PC-9 (cell line): ENCODE measurements at regions not wholly inside any gene's neighbourhood (a gene's known extent, or its start where the extent isn't known, plus 50 kb on each side); places are given as distances from the start of the nearest gene placed in this dataset.

Experiments
- BruUV-seq: library from RNA; stranded (reverse); fragments of 400-500 nt; replicated peaks from 2 replicates; lab custom pipeline; 2021; lab: Mats Ljungman, UMichigan
- CTCF ChIA-PET: fragments of 300-600 bp; sonication (Branson Sonifier 250); formaldehyde crosslinking; loops from one replicate; lab custom pipeline; 2022; ENCODE audit warnings: antibody characterized with exemption; lab: Charles Lee
- POLR2A ChIA-PET: fragments of 300-600 bp; sonication (Branson Sonifier 250); formaldehyde crosslinking; loops from one replicate; lab custom pipeline; 2022; ENCODE audit warnings: antibody characterized with exemption; ENCODE audit not compliant: unreplicated experiment; lab: Charles Lee
- DNase-seq, 2 experiments: peaks; one replicate each; pipeline versions ENCODE4 v3.0.0 to v3.0.0-alpha.2; 2015 to 2022; ENCODE audit warnings: mixed read lengths in 1 of 2
- H2AFZ ChIP-seq: fragments of 200-600 bp; sonication (generic); 2 replicates; pipeline ENCODE4 v1.8.1; 2017; ENCODE audit warnings: antibody characterized with exemption
- H3F3A ChIP-seq: fragments of 200-600 bp; sonication (generic); 2 replicates; pipeline ENCODE4 v1.8.1; 2017; ENCODE audit warnings: antibody characterized with exemption, mild to moderate bottlenecking, low read depth; ENCODE audit not compliant: insufficient read depth
- H3K27ac ChIP-seq: fragments of 200-600 bp; sonication (generic); 2 replicates; pipeline ENCODE4 v1.6.1; 2016; ENCODE audit warnings: mixed run types
- H3K27me3 ChIP-seq: fragments of 200-600 bp; sonication (generic); 2 replicates; pipeline ENCODE4 v1.6.1; 2016; ENCODE audit warnings: low read depth, mixed run types; ENCODE audit not compliant: insufficient read depth
- H3K36me3 ChIP-seq: fragments of 200-600 bp; sonication (generic); 2 replicates; pipeline ENCODE4 v1.6.1; 2016; ENCODE audit warnings: low read depth, mixed run types
- H3K4me1 ChIP-seq: fragments of 200-600 bp; sonication (generic); replicated peaks from 2 replicates; pipeline ENCODE4 v1.6.1; 2016; ENCODE audit warnings: mixed run types; ENCODE audit not compliant: insufficient read depth
- H3K4me2 ChIP-seq: fragments of 200-600 bp; sonication (generic); 2 replicates; pipeline ENCODE4 v1.6.1; 2017; ENCODE audit warnings: mixed run types
- H3K4me3 ChIP-seq: fragments of 200-600 bp; sonication (generic); 2 replicates; pipeline ENCODE4 v1.6.1; 2016; ENCODE audit warnings: mixed run types
- H3K79me2 ChIP-seq: fragments of 200-600 bp; sonication (generic); 2 replicates; pipeline ENCODE4 v1.6.1; 2017; ENCODE audit warnings: low read depth, mixed run types
- H3K9me2 ChIP-seq: fragments of 200-600 bp; sonication (generic); 2 replicates; pipeline ENCODE4 v1.8.1; 2017; ENCODE audit warnings: mild to moderate bottlenecking; ENCODE audit not compliant: insufficient read depth
- H3K9me3 ChIP-seq: fragments of 200-600 bp; sonication (generic); 2 replicates; pipeline ENCODE4 v1.8.1; 2016; ENCODE audit warnings: low read depth; ENCODE audit not compliant: insufficient read depth
- H4K20me1 ChIP-seq: fragments of 200-600 bp; sonication (generic); 2 replicates; pipeline ENCODE4 v1.8.1; 2017; ENCODE audit not compliant: insufficient read depth
- EZH2 ChIP-seq: fragments of 200-600 bp; sonication (generic); IDR thresholded peaks from 2 replicates; pipeline ENCODE4 v1.8.0; 2017; ENCODE audit warnings: antibody characterized with exemption, low read depth
- intact Hi-C: fragments of 100-400 bp; cut with micrococcal nuclease; formaldehyde crosslinking; loops from one replicate; pipeline ENCODE4 v1.10.0; 2022; ENCODE audit not compliant: unreplicated experiment
- TF ChIP-seq, protein P1 (sequence below): fragments of 200-600 bp; sonication (generic); conservative IDR thresholded peaks from 2 replicates; pipeline ENCODE4 v1.6.1; 2017; ENCODE audit warnings: mixed run types, antibody characterized with exemption, mild to moderate bottlenecking, moderate library complexity

DNA sequence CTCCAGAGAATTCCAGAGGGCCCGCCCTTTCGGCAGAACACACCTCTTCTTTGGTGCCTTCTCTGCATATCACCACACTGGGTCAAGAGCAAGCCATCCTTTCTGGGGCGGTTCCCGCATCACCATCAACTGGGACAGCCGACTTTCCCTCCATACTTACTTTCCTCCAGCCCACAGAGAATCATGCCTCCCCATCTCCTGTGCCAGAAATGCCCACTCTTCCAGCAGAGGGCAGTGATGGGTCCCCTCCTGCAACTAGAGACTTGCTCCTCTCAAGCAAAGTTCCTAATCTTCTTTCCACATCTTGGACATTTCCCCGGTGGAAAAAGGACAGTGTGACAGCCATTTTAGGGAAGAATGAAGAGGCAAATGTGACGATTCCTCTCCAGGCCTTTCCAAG, 157.7 kb downstream of the C11orf91 start:
- peak in 1 of 2 experiments; percentile 58 for DNase-seq
- ChIA-PET POLR2A (no interaction called here), CTCF (interaction anchor here (0.6 to 0.9 kb wide), 2 partner anchors 145 to 200 kb away, joined by 4 read pairs; no protein-coding TSS in a partner anchor)
- Histone ChIP-seq H3K79me2 (no peaks in the 10 kb centered on the region), H3K4me1 (no peaks in the 10 kb centered on the region), H2AFZ (no peak overlapping the region), H3K9me2 (no peaks in the 10 kb centered on the region), H3K27ac (no peak overlapping the region), H3K9me3 (no peaks in the 10 kb centered on the region), H3K4me2 (no peak overlapping the region), H3K4me3 (no peak overlapping the region), H3K27me3 (no peaks in the 10 kb centered on the region), H4K20me1 (no peaks in the 10 kb centered on the region), H3F3A (no peaks in the 10 kb centered on the region), H3K36me3 (no peaks in the 10 kb centered on the region)
- no TSS peak for BruUV-seq
- no peak for TF ChIP-seq EZH2
- TF ChIP-seq, protein P1, sequence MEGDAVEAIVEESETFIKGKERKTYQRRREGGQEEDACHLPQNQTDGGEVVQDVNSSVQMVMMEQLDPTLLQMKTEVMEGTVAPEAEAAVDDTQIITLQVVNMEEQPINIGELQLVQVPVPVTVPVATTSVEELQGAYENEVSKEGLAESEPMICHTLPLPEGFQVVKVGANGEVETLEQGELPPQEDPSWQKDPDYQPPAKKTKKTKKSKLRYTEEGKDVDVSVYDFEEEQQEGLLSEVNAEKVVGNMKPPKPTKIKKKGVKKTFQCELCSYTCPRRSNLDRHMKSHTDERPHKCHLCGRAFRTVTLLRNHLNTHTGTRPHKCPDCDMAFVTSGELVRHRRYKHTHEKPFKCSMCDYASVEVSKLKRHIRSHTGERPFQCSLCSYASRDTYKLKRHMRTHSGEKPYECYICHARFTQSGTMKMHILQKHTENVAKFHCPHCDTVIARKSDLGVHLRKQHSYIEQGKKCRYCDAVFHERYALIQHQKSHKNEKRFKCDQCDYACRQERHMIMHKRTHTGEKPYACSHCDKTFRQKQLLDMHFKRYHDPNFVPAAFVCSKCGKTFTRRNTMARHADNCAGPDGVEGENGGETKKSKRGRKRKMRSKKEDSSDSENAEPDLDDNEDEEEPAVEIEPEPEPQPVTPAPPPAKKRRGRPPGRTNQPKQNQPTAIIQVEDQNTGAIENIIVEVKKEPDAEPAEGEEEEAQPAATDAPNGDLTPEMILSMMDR: peak; percentile 84
- intact Hi-C loops: loop anchor here (1.0 to 5.0 kb wide), 3 partner anchors 145 to 171 kb away; partner anchors contain the start of gene C11orf91

DNA sequence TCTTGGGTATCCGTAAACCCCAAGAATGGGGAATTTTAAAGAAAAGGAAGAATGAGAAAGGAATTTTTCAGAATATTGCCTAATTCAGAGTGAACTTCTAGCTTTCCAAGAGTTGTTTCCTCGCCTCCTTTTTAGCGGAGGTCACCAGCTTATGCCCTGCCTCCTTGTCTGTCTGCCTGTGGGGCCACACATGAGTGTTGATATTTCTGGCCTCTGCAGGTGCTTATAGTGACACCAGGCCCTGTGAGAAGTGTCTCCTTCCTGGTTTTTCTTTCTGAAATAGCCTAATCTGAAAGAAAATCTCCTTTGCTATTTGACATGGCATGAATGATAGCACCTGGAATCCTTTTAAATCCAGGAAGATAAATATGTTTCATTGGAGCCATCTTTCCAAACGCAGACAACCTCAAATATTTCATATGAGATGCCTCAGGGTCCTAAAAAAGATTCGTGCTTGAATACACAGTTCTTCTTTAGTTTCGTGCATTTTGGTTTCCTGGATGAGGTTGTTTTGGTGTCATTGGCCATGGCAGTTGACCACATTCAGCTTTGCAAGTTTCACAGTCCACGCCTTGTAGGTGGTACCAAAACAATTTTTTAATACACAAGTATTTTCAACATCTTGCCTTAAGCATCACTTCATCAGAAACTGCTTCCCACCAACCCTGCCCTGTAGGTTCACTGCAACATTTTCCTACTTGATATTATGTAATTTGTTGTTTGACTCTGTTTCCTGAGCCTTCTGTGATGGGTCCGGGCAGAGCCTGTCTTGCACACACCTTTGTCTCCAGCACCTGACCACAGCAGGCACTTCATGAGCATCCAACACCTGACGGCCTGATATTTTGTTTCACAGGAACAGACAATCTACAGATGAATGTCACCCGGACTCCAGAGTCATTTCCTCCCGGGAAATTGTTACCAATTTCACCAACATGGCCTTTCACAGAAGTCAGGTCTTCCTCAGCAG, 159.4 kb downstream of the C11orf91 start:
- CTCF ChIA-PET: no interaction called here

DNA sequence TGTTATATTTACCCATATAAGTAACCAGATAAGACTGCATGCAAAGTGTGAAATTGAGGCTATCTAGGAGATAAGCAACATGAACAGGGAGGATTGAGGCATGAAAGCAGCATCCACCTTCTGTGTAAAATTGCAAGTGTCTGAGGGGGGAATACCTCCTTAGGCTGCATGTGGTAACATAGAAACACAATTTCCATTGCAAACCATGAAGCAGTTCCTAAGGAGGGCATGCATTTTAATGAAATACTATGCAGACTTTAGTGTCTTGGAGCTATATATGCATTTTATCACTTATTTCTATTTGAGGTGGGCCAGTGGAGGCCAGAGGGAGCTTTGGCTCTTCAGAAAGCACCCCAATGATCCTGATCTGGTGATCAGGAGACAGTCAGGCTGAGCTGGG, 160.2 kb downstream of the C11orf91 start:
- no peaks in the 10 kb centered on the region for H3K9me2 ChIP-seq
- H3K4me1 ChIP-seq: no peaks in the 10 kb centered on the region
- H3K4me2 ChIP-seq: no peak overlapping the region
- H2AFZ ChIP-seq: no peak overlapping the region
- no peaks in the 10 kb centered on the region for H3F3A ChIP-seq
- no peaks in the 10 kb centered on the region for H3K27me3 ChIP-seq
- no peak for DNase-seq
- H3K27ac ChIP-seq: no peak overlapping the region
- BruUV-seq: no TSS peak
- no peaks in the 10 kb centered on the region for H4K20me1 ChIP-seq
- no peaks in the 10 kb centered on the region for H3K9me3 ChIP-seq
- ChIA-PET CTCF (no interaction called here), POLR2A (no interaction called here)
- no peaks in the 10 kb centered on the region for H3K36me3 ChIP-seq
- TF ChIP-seq EZH2: no peak
- TF ChIP-seq, protein P1: no peak
- no peak overlapping the region for H3K4me3 ChIP-seq
- no peaks in the 10 kb centered on the region for H3K79me2 ChIP-seq
- intact Hi-C loops: loop anchor here (5.0 kb wide), 2 partner anchors 162 to 168 kb away; partner anchors contain the start of gene C11orf91

More for the DNA sequence above, 159.4 kb downstream of the C11orf91 start:
- H3K9me2 ChIP-seq: no peaks in the 10 kb centered on the region
- H3F3A ChIP-seq: no peaks in the 10 kb centered on the region
- no peaks in the 10 kb centered on the region for H3K9me3 ChIP-seq
- H3K36me3 ChIP-seq: no peaks in the 10 kb centered on the region
- H2AFZ ChIP-seq: no peak overlapping the region
- DNase-seq: no peak
- TF ChIP-seq, protein P1: no peak
- no peak for TF ChIP-seq EZH2
- intact Hi-C loops: loop anchor here (5.0 kb wide), 2 partner anchors 161 to 169 kb away; partner anchors contain the start of gene C11orf91
- no peaks in the 10 kb centered on the region for H3K79me2 ChIP-seq
- no peak overlapping the region for H3K4me2 ChIP-seq
- BruUV-seq: no TSS peak
- no peaks in the 10 kb centered on the region for H3K27me3 ChIP-seq
- no peaks in the 10 kb centered on the region for H4K20me1 ChIP-seq
- POLR2A ChIA-PET: no interaction called here
- no peaks in the 10 kb centered on the region for H3K4me1 ChIP-seq
- no peak overlapping the region for H3K4me3 ChIP-seq
- H3K27ac ChIP-seq: no peak overlapping the region
